Right atrium auricular region (tissue), 2 donors: ENCODE measurements at regions not wholly inside any gene's neighbourhood (a gene's known extent, or its start where the extent isn't known, plus 50 kb on each side); places are given as distances from the start of the nearest gene placed in this dataset.

Experiments
- DNase-seq: peaks from one replicate; pipeline ENCODE4 v3.0.0-alpha.2; 2019; ENCODE audit warnings: low spot score
- H3K27ac ChIP-seq, 2 donors: fragments of 200-600 bp; sonication (generic); 1 replicate in 1 of 2; 2 replicates in 1 of 2; pipeline ENCODE4 v1.5.1; 2016 to 2019
- H3K27me3 ChIP-seq, 2 donors: fragments of 200-600 bp; sonication (generic); one replicate each; pipeline versions ENCODE4 v1.5.1 to v1.6.0; 2017 to 2019
- H3K36me3 ChIP-seq: fragments of 200-600 bp; sonication (generic); one replicate; pipeline ENCODE4 v1.5.1; 2016
- H3K4me1 ChIP-seq, 2 donors: fragments of 200-600 bp; sonication (generic); one replicate each; pipeline versions ENCODE4 v1.5.1 to v1.6.0; 2017 to 2019
- H3K4me3 ChIP-seq, 2 donors: fragments of 200-600 bp; sonication (generic); 1 replicate in 1 of 2; 2 replicates in 1 of 2; pipeline ENCODE4 v1.5.1; 2017 to 2019; ENCODE audit warnings: mild to moderate bottlenecking in 1 of 2, moderate library complexity in 1 of 2
- H3K9me3 ChIP-seq, 2 donors: fragments of 200-600 bp; sonication (generic); one replicate each; pipeline ENCODE4 v1.5.1; 2019
- TF ChIP-seq, protein P1 (sequence below), 2 donors: fragments of 200-600 bp; sonication (generic); IDR thresholded peaks; one replicate each; pipeline ENCODE4 v1.5.1; 2019; ENCODE audit warnings: antibody characterized with exemption in 2 of 2

GRCh38 chr18:40939656-40940515 is 1015.1 kb upstream of the PIK3C3 start:
- no peak overlapping the region for H3K4me3 ChIP-seq

DNA sequence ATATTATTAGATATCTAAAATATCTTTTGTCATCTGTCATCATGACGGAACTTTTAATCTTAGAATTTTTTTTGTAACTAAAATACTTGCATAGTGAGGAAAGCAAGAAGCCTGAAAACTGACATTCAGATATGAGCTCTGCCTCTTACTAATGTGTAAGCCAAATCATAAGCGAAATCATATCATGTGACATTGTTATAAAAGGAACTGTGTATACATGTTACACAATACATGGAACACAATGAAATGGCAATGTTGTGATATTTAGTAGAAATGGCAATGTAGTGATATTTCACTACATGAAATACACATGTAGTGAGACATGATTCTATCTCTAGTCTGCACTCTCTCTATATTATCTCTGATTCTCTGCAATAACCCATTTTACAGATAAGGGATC is 1016.4 kb upstream of the PIK3C3 start:
- Histone ChIP-seq H3K4me3 (no peak overlapping the region), H3K4me1 (no peaks in the 10 kb centered on the region)

More at GRCh38 chr18:40939656-40940515, 1015.1 kb upstream of the PIK3C3 start:
- no peak overlapping the region for H3K27ac ChIP-seq
- H3K4me1 ChIP-seq, result no peaks in the 10 kb centered on the region
- H3K36me3 ChIP-seq, result no peaks in the 10 kb centered on the region
- DNase-seq, result no peak
- TF ChIP-seq, protein P1, sequence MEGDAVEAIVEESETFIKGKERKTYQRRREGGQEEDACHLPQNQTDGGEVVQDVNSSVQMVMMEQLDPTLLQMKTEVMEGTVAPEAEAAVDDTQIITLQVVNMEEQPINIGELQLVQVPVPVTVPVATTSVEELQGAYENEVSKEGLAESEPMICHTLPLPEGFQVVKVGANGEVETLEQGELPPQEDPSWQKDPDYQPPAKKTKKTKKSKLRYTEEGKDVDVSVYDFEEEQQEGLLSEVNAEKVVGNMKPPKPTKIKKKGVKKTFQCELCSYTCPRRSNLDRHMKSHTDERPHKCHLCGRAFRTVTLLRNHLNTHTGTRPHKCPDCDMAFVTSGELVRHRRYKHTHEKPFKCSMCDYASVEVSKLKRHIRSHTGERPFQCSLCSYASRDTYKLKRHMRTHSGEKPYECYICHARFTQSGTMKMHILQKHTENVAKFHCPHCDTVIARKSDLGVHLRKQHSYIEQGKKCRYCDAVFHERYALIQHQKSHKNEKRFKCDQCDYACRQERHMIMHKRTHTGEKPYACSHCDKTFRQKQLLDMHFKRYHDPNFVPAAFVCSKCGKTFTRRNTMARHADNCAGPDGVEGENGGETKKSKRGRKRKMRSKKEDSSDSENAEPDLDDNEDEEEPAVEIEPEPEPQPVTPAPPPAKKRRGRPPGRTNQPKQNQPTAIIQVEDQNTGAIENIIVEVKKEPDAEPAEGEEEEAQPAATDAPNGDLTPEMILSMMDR (IDR thresholded peaks at IDR 0.05), result no peak
- no peaks in the 10 kb centered on the region for H3K9me3 ChIP-seq
- no peaks in the 10 kb centered on the region for H3K27me3 ChIP-seq

DNA sequence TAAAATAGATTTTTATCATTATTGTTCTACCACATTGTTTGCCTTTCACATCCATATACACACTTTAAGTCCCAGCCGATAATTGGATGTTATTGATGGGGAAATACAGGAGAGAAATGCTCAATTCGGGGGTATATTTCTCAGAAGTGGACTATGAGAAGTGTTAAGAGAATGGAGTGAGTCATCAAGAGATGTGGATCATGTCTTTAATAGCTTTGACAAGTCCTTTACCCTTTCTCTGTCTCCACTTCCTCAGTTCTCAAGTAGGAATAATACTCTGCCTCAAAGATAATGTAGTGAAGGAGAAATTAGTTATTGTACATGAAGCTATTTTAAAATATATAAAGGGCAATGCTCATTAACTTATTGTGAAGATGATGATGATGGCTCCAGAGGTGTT is 1017.6 kb upstream of the PIK3C3 start:
- Histone ChIP-seq H3K4me3 (no peak overlapping the region), H3K27ac (no peak overlapping the region), H3K9me3 (no peaks in the 10 kb centered on the region), H3K36me3 (no peaks in the 10 kb centered on the region), H3K27me3 (no peaks in the 10 kb centered on the region), H3K4me1 (no peaks in the 10 kb centered on the region)
- no peak for DNase-seq
- TF ChIP-seq, protein P1 (IDR thresholded peaks at IDR 0.05), result no peak

More for the DNA sequence above, 1016.4 kb upstream of the PIK3C3 start:
- Histone ChIP-seq H3K9me3 (no peaks in the 10 kb centered on the region), H3K27ac (no peak overlapping the region), H3K36me3 (no peaks in the 10 kb centered on the region), H3K27me3 (no peaks in the 10 kb centered on the region)
- no peak for DNase-seq
- TF ChIP-seq, protein P1 (IDR thresholded peaks at IDR 0.05), result no peak

- no peak for DNase-seq
- Histone ChIP-seq H3K27me3 (no peaks in the 10 kb centered on the region), H3K4me1 (no peaks in the 10 kb centered on the region), H3K27ac (no peak overlapping the region), H3K9me3 (no peaks in the 10 kb centered on the region), H3K36me3 (no peaks in the 10 kb centered on the region), H3K4me3 (no peak overlapping the region)
- TF ChIP-seq, protein P1 (IDR thresholded peaks at IDR 0.05), result peak in 1 of 2 donors; percentile 38
These were observed 1019.6 kb upstream of the PIK3C3 start for GRCh38 chr18:40935423-40935822.

DNA sequence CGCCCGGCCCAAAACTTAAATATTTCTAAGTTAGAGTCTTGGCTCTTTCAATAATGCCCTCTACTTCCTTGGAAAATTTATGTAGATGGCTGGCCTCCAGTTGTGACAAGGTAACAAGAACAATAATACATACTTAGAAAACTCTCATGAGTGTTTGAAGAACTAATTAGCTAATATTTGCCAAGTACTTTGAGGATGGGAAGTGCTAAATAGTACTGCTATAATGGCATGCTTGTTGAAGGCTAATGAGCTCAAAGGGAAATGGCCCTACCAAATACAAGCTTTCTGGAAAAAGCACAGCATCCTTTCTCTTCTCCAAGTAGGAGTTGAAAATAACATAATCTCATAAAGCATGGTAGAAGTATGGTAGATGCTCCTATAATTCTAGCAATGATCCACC is 1022.2 kb upstream of the PIK3C3 start:
- no peaks in the 10 kb centered on the region for H3K9me3 ChIP-seq
- no peak for DNase-seq
- TF ChIP-seq, protein P1 (IDR thresholded peaks at IDR 0.05), result no peak
- no peaks in the 10 kb centered on the region for H3K27me3 ChIP-seq
- H3K4me3 ChIP-seq, result no peak overlapping the region
- no peaks in the 10 kb centered on the region for H3K36me3 ChIP-seq
- H3K27ac ChIP-seq, result no peak overlapping the region
- no peaks in the 10 kb centered on the region for H3K4me1 ChIP-seq
